Cardiac fibroblast (primary cell): ENCODE measurements at regions not wholly inside any gene's neighbourhood (a gene's known extent, or its start where the extent isn't known, plus 50 kb on each side); places are given as distances from the start of the nearest gene placed in this dataset.

Source experiments
- DNase-seq, 2 donors: peaks; one replicate each; pipeline versions ENCODE4 v3.0.0 to v3.0.0-alpha.2; 2010; ENCODE audit warnings: low read depth in 2 of 2
- H3K4me3 ChIP-seq, 2 donors: replicated peaks in 1 of 2; 1 replicate in 1 of 2; 2 replicates in 1 of 2; pipeline ENCODE4 v1.5.1; 2011; ENCODE audit warnings: low read depth in 2 of 2, low read length in 2 of 2, mild to moderate bottlenecking in 2 of 2, moderate library complexity in 1 of 2
- TF ChIP-seq, protein P1 (sequence below): IDR thresholded peaks from one replicate; pipeline ENCODE4 v1.5.1; 2011; ENCODE audit warnings: low read depth, mild to moderate bottlenecking, low read length, inconsistent platforms

DNA sequence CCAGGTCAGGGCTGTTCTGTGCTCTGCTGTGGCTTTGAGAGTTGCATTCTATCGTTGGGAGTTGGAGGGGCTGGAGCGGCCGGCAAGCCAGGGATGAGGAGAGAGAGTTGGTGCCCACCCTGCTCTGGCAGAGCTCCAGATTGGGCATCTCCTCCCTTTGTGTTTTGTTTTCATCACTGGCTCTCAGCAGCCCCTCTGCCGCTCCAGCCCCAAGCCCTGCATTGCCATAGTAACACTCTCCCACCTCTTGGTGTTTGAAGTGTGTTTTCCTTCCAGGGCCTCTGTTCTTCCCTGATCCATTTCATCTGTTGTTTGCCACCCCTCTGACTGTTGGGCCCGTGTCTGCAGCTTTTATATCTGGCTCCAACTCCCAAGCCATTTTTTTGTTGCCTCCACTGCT lies 152.7 kb downstream of the URB2 start:
- H3K4me3 ChIP-seq = no peak overlapping the region
- TF ChIP-seq, protein P1, sequence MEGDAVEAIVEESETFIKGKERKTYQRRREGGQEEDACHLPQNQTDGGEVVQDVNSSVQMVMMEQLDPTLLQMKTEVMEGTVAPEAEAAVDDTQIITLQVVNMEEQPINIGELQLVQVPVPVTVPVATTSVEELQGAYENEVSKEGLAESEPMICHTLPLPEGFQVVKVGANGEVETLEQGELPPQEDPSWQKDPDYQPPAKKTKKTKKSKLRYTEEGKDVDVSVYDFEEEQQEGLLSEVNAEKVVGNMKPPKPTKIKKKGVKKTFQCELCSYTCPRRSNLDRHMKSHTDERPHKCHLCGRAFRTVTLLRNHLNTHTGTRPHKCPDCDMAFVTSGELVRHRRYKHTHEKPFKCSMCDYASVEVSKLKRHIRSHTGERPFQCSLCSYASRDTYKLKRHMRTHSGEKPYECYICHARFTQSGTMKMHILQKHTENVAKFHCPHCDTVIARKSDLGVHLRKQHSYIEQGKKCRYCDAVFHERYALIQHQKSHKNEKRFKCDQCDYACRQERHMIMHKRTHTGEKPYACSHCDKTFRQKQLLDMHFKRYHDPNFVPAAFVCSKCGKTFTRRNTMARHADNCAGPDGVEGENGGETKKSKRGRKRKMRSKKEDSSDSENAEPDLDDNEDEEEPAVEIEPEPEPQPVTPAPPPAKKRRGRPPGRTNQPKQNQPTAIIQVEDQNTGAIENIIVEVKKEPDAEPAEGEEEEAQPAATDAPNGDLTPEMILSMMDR = no peak
- no peak for DNase-seq

DNA sequence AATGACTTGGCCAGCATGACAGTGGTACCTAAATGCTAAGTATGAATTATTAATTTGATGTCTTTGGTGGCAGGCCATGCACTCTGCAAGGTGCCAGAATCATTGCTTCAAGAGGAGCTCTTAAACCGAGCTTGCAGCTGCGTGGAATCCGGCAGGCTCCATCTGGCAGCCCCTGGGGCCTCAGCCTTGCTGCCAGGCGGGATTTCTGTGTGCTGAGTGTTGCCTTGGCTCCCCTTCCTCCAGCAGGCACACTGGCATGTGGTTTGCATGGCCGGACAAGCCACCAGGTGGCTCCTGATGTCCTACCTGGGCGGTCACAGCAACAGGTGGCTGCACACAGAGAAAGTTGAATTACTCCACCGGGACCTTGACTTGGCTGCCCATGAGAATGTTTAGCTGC lies 155.4 kb downstream of the URB2 start:
- no peak for DNase-seq
- no peak overlapping the region for H3K4me3 ChIP-seq
- TF ChIP-seq, protein P1 = no peak

DNA sequence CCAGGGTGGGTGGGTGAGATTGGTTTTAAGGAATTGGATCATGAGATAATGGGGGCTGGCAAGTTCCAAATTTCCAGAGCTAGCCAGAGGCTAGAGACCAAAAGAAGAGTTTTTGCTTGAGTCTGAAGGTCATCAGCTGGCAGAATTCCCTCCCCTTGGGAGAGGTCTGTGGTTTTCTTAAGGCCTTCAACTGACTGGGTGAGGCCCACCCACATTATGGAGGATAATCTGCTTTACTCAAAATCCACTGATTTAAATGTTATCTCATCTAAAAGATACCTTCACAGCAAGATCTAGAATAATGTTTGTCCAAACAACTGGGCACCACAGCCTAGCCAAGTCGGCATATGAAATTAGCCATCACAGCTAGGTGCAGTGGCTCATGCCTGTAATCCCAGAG lies 156.4 kb downstream of the URB2 start:
- no peak for DNase-seq
- no peak overlapping the region for H3K4me3 ChIP-seq
- TF ChIP-seq, protein P1 = no peak

DNA sequence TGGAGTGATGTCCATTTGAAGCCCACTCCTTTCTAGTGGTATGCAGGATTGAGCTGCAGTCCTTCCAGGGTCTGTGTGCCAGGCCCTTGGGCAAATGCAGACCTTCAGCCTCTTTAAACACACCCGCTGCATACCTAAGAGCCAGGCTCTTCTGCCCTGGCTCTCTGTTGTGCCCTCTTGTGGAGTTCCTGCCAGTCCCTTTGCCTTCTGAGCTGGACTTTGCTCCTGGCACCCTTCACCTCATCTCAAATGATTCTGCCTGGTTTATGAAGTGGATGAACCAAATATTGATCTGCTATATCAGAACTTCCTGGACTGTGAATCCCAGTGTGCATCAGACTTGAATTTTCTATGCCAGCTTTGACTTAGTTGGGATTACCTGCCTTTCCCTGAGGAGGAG lies 158.8 kb downstream of the URB2 start:
- TF ChIP-seq, protein P1 = no peak
- H3K4me3 ChIP-seq = no peak overlapping the region
- no peak for DNase-seq

DNA sequence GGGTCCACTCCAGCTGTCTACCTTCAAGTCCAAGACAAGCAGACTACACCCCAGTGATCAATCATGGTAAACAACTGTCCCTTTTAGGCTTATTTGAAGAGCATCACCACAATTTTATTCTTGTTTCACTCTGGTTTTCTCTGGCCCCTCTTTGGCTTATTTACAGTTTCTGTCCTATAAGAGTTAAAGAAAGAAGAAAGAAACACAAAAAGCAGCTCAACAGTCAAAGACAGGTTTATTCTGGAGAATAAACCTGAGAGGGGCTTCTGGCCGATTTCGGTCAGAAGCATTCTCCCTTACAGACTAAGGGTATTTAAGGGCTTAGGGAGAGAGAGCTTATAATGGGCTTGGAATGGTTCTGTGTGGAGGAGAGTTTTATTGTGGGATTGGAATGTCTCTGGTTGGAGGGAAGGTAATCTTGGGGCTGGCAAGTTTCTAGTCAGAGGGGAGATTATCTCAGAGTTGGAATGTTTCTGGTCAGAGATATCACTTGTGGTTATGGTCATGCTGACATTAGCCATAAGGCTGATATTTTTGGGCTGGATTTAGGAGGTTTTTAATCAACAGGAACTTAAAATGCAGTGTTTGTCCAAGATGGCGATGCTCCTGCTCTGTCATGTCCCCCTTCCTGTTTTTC lies 161.0 kb downstream of the URB2 start:
- TF ChIP-seq, protein P1 = no peak
- H3K4me3 ChIP-seq = no peak overlapping the region
- peak in 1 of 2 donors; percentile 49 for DNase-seq

DNA sequence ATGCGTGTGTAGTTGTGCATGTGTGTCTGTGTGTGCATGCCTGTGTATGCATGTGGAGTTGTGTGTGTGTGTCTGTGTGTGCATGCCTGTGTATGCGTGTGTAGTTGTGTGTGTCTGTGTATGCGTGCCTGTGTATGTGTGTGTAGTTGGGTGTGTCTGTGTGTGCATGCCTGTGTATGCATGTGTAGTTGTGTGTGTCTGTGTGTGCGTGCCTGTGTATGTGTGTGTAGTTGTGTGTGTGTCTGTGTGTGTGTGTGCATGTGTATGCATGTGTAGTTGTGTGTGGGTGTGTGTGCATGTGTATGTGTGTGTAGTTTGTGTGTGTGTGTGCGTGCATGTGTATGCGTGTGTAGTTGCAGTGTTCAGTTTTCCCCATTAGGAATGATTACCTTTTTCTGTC lies 162.0 kb downstream of the URB2 start:
- TF ChIP-seq, protein P1 = no peak
- no peak overlapping the region for H3K4me3 ChIP-seq
- no peak for DNase-seq
